Right ventricle myocardium superior (tissue), 1 donor: ENCODE measurements at regions not wholly inside any gene's neighbourhood (a gene's known extent, or its start where the extent isn't known, plus 50 kb on each side); places are given as distances from the start of the nearest gene placed in this dataset.
"Not testable (repeated sequence)": the region's sequence is repeated elsewhere in the genome, so short reads cannot be mapped to it uniquely, and the experiment has no call there.

Experiments
- ATAC-seq: fragments of 200-7000 bp; cut with Tn5 transposase; one replicate; pipeline ENCODE4 v1.9.1; 2020; ENCODE audit warnings: mild to moderate bottlenecking; ENCODE audit not compliant: poor library complexity
- DNase-seq: peaks from one replicate; pipeline ENCODE4 v3.0.0-alpha.2; 2020
- intact Hi-C: fragments of 100-400 bp; cut with DNase I; formaldehyde crosslinking; loops from one replicate; pipeline ENCODE4 v1.11.2; 2022
- donor health status: DM: no; HTN: yes; CAD: no; lungs with severe emphysema.

DNA sequence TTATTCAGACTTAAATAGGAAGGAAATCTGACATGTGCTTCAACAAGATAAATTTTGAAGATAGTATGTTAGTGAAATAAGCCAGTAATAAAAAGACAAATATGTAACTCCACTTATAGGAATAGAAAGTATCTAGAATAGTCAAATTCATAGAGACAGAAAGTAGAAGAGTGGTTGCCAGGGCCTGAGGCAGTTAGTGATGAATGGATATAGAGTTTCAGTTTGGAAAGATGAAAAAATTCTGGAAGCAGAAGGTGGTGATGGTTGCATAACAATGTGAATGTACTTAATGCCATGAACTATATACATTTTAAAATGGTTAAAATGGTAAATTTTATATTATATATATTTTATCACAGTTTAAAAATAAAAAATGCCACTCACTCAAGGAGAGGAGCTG lies 54.3 kb downstream of the HAND2 start:
- DNase-seq (no peak), ATAC-seq (no peak)
- intact Hi-C loops = no loop called here

DNA sequence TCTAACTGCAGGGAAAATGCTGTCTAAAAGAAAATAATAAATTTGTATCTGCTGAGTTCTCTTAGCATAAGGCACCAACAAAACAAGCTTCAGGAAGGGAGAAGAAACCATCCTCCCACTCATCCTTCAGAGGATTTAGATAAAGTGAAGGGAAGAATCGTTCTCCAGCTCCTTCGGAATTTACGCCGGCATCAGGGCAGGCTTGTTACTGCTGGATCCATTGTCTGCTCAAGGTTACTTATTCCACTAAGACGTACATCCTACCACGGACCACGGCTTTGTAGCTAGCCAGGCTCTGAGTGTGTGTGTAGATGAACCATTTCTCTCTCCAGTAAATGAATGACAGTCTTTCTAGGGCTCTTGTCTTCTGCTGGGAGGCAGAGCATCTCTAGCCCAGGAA lies 60.4 kb downstream of the HAND2 start:
- intact Hi-C loops = no loop called here
- DNase-seq = no peak
- no peak for ATAC-seq

GRCh38 chr4:173468314-173468713 lies 61.7 kb downstream of the HAND2 start:
- DNase-seq (no peak), ATAC-seq (no peak)
- intact Hi-C loops = no loop called here

DNA sequence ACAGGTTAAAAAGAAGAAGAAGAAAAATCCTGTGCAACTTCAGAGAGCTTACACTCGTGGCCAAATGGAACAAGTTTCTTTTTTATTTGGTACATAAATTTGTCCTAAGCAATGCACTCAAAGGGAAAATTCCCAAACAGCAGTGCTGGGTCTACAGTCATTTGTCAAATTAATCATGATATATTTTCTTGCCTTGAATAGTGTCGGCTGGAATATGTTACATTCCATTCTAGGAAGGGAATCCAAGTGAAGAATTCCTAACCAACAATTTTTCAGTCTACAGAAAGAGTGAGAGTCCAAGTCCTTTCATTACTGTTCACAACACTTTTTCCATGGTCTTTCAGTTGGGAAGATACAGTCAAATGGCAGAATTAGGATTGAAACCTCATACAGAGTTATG lies 63.9 kb downstream of the HAND2 start:
- ATAC-seq (no peak), DNase-seq (no peak)
- intact Hi-C loops = no loop called here

DNA sequence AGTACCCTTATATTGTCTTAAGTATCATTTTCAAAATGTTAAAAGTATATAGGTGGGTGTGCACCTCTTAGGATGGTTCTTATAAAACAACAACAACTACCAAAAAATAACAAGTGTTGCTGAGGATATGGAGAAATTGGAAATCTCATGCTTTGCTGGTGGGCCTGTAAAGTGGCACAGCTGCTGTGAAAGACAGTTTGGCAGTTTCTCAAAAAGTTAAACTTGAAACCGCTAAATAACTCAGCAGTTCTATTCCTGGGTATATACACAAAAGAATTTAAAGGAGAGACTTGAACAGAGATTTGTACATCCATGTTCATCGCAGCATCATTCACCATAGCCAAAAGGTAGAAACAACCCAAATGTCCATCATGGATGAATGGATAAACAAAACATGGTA lies 65.5 kb downstream of the HAND2 start:
- no peak for ATAC-seq
- no peak for DNase-seq
- intact Hi-C loops = no loop called here

- ATAC-seq (no peak), DNase-seq (no peak)
- intact Hi-C loops = no loop called here
These were observed 64.9 kb upstream of the SCRG1 start for GRCh38 chr4:173463816-173464215.

DNA sequence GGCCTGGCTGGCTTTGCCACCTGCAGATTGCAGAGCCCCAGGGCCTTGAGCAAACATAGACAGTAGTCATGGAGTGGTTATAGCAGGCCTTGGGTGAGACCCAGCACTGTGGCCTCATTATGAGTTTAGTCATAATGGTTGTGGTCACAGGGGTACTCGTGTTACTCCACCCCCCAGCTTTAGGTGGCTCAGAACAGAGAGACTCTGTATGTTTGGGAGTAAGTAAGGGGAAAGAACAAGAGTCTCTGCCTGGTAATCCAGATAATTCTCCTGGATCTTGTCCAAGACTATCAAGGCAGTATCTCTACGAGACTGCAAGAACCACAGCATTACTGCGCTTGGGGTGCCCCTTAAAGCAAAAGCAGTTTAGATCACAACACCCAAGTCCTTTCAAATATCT lies 62.3 kb upstream of the SCRG1 start:
- DNase-seq (no peak), ATAC-seq (no peak)
- intact Hi-C loops = no loop called here

DNA sequence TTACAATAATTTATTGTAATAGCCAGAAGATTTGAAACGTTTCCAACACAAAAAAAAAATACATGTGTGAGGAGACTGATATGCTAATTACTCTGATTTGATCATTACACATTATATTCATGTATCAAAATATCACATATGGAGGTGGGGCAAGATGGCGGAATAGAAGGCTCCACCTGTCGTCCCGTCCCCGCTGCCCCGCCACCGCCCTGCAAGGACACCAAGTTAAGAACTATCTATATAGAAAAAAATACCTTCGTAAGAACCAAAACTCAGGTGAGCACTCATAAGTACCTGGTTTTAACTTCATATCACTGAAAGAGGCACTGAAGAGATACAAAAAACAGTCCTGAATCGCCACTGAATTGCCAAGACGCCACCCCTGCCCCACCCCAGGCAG lies 60.9 kb upstream of the SCRG1 start:
- DNase-seq (no peak), ATAC-seq (no peak)
- intact Hi-C loops = no loop called here

- ATAC-seq (no peak), DNase-seq (no peak)
- intact Hi-C loops = no loop called here
These were observed 59.0 kb upstream of the SCRG1 start for GRCh38 chr4:173457893-173458292.

GRCh38 chr4:173451435-173451834 lies 52.5 kb upstream of the SCRG1 start:
- intact Hi-C loops, ATAC-seq, DNase-seq: not testable (repeated sequence)

DNA sequence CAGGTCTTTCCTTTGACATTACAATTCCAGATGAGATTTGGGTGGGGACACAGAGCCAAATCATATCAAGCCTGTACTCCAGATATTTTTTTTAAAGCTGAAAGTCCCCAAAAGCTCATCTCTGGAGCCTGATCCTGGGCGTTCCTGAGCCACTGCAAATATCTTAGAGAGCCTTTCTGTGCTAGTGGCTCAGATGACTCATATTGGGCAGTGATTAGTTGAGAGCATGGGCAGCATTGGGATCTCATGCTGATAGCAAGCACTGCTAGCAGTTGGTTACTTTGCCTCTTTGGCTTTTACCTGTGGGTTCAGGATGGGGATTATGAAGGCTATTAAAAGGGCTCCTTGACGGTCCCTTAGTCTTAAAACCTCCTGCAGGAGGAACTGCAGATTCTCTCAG lies 51.4 kb upstream of the SCRG1 start:
- ATAC-seq (no peak), DNase-seq (no peak)
- intact Hi-C loops = no loop called here

DNA sequence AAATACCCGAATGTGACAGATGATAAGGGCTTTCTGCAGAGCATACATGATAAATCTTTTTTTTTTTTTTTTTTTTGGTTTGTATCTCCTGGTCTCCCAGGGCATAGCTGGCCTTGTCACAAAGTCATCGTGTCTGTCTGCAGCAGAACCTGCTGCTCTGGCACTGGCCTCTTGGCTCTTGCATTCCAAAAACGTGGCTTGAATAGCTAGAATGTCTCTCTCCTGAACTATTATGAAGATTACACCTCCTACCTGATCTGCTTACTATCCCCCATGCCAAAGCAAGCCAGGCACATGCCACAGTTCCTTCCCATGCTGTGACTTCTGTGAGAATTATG lies 50.4 kb upstream of the SCRG1 start:
- peak; percentile 53 for DNase-seq
- intact Hi-C loops = loop anchor here (5.0 kb wide), 1 partner anchor 38 kb away; no protein-coding TSS in a partner anchor

DNA sequence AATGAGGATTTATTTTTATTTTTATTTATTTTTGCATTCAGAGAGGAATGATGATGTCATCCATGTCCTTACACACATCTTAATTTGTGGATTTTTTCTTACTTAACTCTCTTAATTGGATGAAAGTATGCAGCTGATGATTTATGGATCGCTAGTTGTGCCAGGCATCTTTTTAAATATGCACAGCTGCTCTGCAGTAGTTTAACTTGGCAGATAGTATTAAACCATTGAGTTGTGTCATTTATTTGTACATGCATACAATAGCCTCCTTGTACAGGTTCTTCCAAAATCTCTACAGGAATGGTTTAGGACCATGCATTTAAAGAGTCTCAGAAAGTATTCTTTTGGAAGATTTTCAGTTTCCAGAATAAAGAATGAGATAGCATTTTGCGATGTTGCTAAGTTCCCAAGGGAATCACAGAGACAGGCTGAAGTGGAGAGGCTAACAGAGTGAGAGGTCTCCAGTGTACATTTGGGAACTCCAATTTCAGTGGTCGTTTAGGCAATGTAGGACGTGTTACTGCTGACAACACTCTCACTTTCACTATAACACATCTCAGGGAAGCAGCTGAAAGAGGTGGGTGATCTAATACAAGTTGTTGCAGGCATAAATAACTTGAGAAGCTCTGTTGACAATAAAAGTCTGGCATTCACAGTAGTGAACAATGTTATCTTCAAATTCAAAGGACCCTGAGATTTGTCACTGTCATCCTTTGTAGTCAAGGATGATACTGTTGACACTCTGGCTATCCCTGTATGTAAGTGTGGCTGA lies 49.9 kb upstream of the SCRG1 start:
- intact Hi-C loops = loop anchor here (5.0 kb wide), 1 partner anchor 39 kb away; no protein-coding TSS in a partner anchor
- ATAC-seq (peak; percentile 88), DNase-seq (no peak)

More for the DNA sequence above, 50.4 kb upstream of the SCRG1 start:
- peak; percentile 81 for ATAC-seq
